ENCODE measurements at regions not wholly inside any gene's neighbourhood (a gene's known extent, or its start where the extent isn't known, plus 50 kb on each side); places are given as distances from the start of the nearest gene placed in this dataset.

DNA sequence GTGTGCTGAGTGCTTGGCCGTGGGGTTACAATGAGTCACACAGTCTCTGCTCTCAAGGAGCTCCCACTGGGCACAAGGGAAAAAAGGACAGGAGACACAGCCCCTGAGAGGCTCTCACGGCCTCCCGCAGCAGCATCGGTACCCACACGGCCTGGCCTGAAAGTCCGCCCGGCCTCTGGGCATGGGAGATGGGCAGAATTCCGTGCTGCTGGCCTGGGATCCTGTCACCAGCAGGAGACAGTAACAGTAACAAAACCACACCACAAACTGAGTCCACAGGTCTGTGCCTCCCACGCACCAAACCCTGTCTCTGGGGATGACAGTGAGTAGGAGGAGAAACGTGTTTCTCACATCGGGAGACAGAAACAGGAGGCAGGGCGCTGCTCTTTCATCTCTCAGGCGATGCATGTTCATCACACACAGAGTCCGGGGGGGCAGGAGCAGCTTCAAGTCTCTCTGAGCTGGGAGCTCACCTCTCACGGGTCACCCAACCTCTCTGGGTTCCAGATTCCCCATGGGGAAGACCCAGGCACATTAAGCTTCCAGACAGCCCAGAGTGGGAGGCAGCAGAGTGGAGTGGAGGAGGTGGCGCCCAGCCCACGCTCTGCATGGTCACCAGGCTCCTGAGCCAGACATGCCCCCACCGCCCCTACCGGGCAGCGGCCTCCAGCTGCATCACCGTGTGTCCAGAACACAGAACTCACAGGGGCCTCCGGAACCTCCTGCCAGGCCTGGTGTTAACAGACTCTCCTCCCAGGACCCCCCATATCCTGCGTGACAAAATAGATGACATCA is 124.7 kb upstream of the VSTM2B start:
- no peak for DNase-seq

DNA sequence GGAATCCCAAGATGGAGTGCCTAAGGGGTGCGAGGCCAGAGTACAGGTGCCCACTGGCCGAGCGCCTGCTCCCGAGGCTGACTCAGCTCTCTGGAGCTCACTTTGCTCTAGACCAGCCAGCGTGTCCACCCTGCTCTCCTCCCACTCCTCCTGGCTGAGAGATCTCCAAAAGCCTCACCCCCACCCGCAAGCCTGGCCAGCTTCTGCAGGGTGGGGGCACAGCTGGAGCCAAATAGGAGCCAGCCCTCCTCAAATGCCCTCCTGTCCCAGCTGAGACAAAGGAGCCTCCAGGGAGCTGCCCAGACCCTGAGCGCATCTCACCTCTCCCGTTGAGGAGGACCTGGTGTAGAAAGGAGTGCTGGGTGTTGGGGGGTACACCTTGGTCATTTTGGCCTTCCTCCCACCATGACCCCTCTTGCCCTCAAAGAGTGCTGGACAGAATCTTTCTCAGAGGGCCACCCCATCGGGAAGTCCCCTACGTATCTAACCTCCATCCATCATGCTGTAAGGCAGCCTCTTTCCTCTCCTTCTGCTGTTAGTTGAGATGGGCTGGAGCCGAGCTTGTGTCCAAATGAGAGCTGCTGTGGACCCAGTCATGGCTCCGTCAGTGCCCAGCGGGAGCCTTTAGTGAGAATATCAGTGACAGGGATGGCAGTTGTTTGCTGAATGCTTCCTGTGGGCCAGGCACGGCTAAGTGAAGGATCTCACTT is 123.9 kb upstream of the VSTM2B start:
- DNase-seq, result no peak

GRCh38 chr19:29402563-29402962 is 123.2 kb upstream of the VSTM2B start:
- no peak for DNase-seq

GRCh38 chr19:29404015-29404414 is 121.8 kb upstream of the VSTM2B start:
- no peak for DNase-seq

GRCh38 chr19:29404951-29405727 is 120.7 kb upstream of the VSTM2B start:
- no peak for DNase-seq

DNA sequence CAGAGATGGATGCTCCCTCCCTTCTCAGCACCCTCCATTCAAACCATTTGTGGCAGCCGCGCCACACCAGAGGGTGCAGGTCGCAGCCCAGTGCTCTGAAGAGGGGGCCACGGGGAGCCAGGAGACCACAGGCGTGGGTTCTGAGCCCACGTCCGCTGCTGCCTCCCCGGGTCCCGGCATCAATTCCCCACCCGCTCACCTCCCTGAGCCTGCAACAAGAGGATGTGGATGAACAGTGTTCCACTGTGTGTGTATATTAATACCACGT is 120.1 kb upstream of the VSTM2B start:
- DNase-seq, result no peak

DNA sequence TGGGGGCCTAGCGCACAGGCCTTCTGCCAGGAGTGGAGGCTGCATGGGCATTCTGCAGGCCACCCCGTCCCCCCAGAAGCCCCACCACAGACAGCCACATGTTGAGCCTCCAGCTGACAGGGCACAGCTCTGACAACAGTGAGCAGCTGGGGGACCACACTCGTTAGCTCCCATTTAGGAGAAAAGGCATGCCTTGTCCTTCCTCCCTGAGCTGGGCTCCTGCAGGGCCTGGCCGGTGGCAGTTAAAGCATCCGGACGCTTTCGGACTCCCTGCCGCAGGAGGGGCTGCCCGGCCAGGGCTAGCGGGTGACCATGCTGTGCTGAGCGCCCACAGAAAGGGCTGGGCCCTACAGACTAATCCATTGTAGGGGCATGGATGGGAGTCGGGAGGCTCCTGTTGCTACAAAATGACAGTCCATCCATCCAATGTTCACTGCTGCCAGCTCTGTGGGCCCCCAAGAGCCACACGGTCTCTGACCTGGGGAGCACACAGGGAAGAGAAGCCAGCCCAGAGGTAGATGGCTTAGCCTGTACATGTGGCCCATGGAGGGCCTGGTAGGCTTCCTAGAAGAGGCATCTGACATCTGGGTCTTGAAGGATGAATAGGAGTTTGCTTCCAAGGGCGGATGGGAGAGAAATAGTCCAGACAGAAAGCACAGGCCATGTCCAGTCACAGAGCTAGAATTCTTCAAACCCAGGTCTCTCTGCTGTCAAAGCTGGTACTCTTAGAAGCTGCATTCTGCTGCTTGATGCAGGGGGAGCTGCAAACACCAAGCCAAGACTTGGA is 116.5 kb upstream of the VSTM2B start:
- DNase-seq, result no peak

GRCh38 chr19:29410601-29411000 is 115.2 kb upstream of the VSTM2B start:
- no peak for DNase-seq

- DNase-seq, result no peak
Observed at GRCh38 chr19:29411113-29411581, 114.6 kb upstream of the VSTM2B start.

DNA sequence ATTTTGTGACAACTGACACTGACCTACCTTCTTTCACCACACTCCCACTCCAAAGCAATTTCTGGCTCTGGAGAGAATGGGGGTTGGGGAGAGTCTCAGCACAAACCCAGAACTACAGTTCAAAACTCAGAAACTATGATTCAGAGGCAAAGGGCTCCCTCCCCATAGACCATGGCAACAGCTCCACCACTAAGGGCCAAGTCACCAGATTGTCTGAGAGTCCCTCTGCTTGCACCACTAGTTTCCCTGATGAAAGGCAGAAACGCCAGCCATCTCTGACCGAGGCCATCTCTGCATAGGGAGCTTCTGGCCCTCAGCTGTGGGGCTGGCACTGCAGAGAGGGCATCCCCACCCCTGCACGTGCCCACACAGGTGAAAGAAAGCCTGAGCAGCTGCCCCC is 112.4 kb upstream of the VSTM2B start:
- no peak for DNase-seq

DNA sequence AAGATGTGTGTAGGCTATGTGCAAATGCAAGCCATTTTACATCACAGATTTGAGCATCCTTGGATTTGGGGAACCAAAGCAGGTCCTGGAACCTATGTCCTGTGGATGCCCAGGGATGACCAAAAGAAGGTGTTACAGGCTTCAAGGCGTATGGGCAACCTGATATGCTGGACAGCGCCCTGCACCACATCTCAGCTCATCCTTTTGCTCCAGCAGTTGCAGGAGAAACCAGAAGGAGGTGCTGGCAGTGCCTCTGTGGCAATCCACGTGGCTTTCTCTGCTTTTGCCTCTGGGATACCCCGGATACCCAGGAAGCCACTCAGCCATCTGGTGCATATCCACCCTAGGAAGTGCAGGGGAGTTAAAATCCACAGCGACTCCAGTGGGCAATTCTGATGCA is 110.3 kb upstream of the VSTM2B start:
- DNase-seq, result no peak

DNA sequence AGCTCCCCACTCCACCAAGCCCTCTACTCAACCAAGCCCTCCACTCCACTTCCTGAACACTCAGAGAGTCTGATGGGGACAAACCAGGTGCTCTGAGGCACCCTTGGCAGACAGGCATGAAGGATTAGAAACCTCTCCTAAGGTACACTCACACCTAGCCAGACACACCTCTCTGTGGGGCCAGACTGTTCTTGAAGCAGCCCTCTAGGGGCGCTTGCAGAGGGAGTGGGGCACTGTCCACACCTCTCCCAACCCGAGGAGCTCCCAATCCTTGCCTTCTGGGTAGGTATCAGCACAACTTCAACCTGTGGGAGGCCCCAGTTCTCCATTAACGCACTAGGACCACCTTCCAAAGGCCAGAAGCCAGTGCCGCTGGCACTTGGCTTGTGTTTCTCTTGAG is 108.7 kb upstream of the VSTM2B start:
- no peak for DNase-seq

DNA sequence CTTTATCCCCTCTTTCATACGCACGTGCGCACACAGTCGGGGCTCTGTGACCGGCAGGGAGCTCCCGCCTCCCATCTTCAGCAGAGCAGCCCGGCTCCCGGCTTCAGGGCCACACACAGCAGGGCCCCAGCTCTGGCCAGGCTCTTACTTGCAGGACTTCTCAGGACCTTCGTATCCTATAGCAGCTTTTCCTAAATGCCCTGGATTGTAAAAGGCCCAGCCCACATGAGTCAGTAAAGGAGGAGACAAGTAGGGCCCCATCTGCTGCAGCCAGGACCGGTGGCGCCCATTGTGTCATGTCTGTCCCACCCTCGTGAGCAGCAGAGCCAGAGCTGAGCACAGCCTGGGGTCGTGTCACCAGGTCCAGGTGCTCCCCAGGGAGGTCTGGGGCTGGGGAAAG is 107.6 kb upstream of the VSTM2B start:
- DNase-seq, result no peak

DNA sequence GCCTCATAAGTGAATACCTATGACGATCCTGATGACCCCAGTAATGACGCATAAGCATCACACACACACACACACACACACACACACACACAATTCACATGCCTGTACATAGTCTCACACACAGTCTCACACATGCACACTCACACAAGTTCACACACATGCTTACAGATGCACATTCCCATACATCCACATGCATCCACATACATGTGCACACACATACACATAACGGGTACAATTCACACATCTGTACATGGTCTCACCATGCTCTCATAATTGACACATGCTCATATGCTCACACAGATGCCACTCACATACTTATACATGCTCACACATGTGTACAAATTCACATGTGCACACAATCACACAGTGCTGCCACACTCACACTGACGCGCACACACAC is 105.7 kb upstream of the VSTM2B start:
- DNase-seq, result no peak

GRCh38 chr19:29420482-29421195 is 105.2 kb upstream of the VSTM2B start:
- DNase-seq, result no peak

DNA sequence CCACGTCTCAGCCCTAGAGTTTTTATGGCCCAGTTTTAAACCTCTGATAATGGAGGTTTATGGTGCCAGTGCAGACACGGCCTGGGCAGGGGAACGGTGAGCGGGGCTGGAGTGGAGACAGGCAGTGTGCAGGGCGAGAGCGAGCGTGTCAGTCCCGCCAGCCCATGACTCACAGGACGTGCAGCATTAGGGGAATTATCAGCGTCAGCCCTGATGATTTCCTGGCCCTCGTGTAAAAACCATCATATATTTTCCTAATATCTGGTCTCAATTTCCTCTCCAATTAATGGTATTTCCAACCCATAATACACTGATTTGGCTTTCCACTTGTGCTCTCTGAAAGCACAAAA is 104.6 kb upstream of the VSTM2B start:
- DNase-seq, result no peak

DNA sequence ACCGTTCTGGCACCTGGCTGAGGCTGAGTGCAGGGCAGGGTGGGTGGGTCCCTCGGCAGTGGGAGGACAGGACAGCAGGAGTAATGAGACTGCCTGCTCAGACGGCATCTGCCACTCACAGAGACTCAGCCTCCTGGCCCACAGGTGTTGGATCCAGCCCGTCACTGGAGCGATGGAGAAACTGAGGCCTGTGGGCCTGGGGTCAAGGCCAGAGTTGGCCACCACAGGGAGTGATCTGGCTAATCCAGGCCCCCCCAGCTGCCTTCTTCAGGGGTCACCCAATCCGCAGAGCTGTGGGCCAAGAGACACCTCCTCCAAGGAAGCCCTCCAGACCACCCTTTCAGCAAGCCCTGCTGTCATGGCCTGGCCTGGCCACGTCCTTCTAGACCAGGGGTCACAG is 103.7 kb upstream of the VSTM2B start:
- DNase-seq, result no peak

DNA sequence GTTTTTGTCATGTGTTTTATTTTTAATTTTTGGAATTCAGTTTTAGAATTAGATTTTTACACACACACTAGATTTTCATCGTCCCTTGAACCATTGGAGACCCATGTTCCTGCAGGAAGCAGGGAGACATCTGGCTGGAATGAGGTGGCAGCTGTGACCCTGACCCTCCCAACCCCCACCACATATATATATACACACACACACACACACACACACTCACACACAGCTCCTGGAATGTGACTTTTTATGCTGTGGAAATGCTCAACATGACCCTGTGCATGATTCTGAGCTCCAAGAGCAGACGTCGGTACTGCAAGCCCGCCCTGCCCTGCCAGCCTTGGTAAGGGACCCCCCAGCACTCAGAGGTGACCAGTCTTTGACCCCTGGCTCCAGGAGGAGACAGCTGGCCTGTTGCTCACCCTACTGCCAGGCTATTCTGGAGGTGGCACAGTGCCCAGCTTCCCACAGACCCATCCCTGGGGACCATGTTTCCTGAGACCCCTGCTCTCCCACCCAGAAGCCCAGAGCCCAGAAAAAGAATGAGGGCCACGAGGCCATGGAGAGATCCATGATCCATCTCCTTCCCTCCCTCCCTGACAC is 103.2 kb upstream of the VSTM2B start:
- DNase-seq, result no peak

DNA sequence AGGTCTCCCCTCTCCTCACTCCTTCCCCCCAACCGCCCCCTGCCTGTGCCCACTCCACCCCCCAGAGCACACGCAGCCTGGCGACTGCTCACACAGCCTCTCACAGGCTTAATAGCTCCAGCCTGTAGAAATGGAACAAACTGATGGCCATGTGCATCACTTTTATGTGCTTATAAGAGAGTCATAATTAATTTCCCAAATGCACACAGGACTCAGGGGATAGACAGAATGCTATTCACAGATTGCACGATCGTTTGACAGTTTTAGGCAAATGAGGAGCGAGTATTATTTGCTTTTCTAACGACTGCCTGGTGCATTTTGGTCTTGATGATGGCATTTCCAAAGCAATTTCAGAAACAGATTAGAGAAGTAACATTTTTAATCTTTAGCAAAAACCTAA is 97.7 kb upstream of the VSTM2B start:
- DNase-seq, result no peak

DNA sequence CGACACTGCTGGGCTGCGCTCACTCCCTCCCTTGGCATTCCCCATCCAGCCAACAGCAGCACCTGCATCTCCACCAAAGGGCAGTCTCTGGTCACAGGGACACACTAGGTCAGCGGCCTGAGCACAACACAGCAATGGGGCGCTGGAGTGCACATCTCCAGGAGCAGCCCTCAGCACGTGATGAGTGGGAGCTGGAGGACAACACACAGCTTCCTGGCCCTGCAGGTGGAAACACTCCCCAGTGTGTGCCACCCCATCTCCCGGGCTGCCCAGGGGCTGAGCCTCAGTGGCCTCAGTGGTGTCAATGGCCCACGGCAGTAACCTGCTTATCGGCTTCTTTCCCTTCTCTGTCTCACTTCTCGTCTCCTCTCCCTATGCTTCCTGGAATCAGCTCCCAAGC is 96.8 kb upstream of the VSTM2B start:
- DNase-seq, result no peak

- no peak for DNase-seq
Observed at GRCh38 chr19:29429581-29429980, 96.2 kb upstream of the VSTM2B start.

DNA sequence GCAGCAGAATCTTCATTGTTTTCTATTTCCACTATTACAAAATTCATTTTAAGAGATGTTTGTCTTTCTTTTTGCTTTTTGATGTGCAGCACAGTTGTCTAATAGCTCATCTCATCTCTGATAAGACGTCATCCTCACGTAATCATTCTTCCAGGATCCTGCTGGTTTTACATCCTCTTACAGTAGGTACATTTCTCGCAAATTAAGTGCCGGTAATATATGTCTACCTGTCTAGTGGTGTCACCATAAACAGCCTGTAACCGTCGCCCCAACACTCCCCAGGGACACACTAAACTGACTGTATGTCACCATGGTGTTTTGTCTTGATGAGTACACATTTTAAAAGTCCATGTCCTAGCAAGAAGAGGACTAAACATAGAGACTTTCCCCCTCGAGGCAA is 94.5 kb upstream of the VSTM2B start:
- no peak for DNase-seq

Measured in fibroblast of skin of back (primary cell).